ENCODE measurements at regions not wholly inside any gene's neighbourhood (a gene's known extent, or its start where the extent isn't known, plus 50 kb on each side); places are given as distances from the start of the nearest gene placed in this dataset.
A peak's percentile ranks its signal among the peaks of the same experiment; 100 is the strongest.

- no peak for TF ChIP-seq POLR2AphosphoS5 (IDR thresholded peaks at IDR 0.05)
- TF ChIP-seq CTCF (IDR thresholded peaks at IDR 0.05): peak in 2 of 4 experiments; percentile 36 to 49
- TF ChIP-seq POLR2A (IDR thresholded peaks at IDR 0.05): no peak
- no peaks in the 10 kb centered on the region for H3K27me3 ChIP-seq (replicated peaks; ENCODE audit: insufficient read depth)
- H3K27ac ChIP-seq: no peak overlapping the region
- no peak overlapping the region for H3K4me3 ChIP-seq
- no peaks in the 10 kb centered on the region for H3K9me3 ChIP-seq
- DNase-seq (ENCODE audit: low spot score): peak; percentile 28
- H3K4me1 ChIP-seq (replicated peaks): no peaks in the 10 kb centered on the region
- 76% methylated on average over 18 of the region's 21 CpGs for WGBS
- intact Hi-C loops (cut with DNase I): no loop called here
- no peaks in the 10 kb centered on the region for H3K36me3 ChIP-seq
These were observed 450.8 kb downstream of the SOX6 start for GRCh38 chr11:15905366-15906104.

- intact Hi-C loops (cut with DNase I): no loop called here
- Histone ChIP-seq H3K27me3 (replicated peaks; ENCODE audit: insufficient read depth) (no peaks in the 10 kb centered on the region), H3K4me3 (no peak overlapping the region), H3K27ac (no peak overlapping the region), H3K9me3 (no peaks in the 10 kb centered on the region), H3K4me1 (replicated peaks) (no peaks in the 10 kb centered on the region), H3K36me3 (no peaks in the 10 kb centered on the region)
- DNase-seq (ENCODE audit: low spot score): no peak
- no peak for TF ChIP-seq CTCF (IDR thresholded peaks at IDR 0.05)
- no peak for TF ChIP-seq POLR2AphosphoS5 (IDR thresholded peaks at IDR 0.05)
- TF ChIP-seq POLR2A (IDR thresholded peaks at IDR 0.05): no peak
- WGBS: 91% methylated on average over 15 of the region's 15 CpGs
These were observed 449.8 kb downstream of the SOX6 start for GRCh38 chr11:15906481-15907035.

GRCh38 chr11:15907806-15908205 is 448.5 kb downstream of the SOX6 start:
- TF ChIP-seq POLR2AphosphoS5 (IDR thresholded peaks at IDR 0.05) (no peak), CTCF (IDR thresholded peaks at IDR 0.05) (no peak), POLR2A (IDR thresholded peaks at IDR 0.05) (no peak)
- H3K4me1 ChIP-seq (replicated peaks): no peaks in the 10 kb centered on the region
- DNase-seq (ENCODE audit: low spot score): no peak
- H3K36me3 ChIP-seq: no peaks in the 10 kb centered on the region
- WGBS: 97% methylated on average over 3 of the region's 3 CpGs
- intact Hi-C loops (cut with DNase I): no loop called here
- no peaks in the 10 kb centered on the region for H3K27me3 ChIP-seq (replicated peaks; ENCODE audit: insufficient read depth)
- no peak overlapping the region for H3K4me3 ChIP-seq
- no peak overlapping the region for H3K27ac ChIP-seq
- H3K9me3 ChIP-seq: no peaks in the 10 kb centered on the region

- TF ChIP-seq POLR2A (IDR thresholded peaks at IDR 0.05): no peak
- intact Hi-C loops (cut with DNase I): no loop called here
- WGBS: 86% methylated on average over 11 of the region's 11 CpGs
- Histone ChIP-seq H3K36me3 (no peaks in the 10 kb centered on the region), H3K9me3 (no peaks in the 10 kb centered on the region), H3K27ac (no peak overlapping the region), H3K27me3 (replicated peaks; ENCODE audit: insufficient read depth) (no peaks in the 10 kb centered on the region), H3K4me3 (no peak overlapping the region), H3K4me1 (replicated peaks) (no peaks in the 10 kb centered on the region)
- no peak for DNase-seq (ENCODE audit: low spot score)
These were observed 446.3 kb downstream of the SOX6 start for GRCh38 chr11:15909937-15910598.

GRCh38 chr11:15910761-15911160 is 445.6 kb downstream of the SOX6 start:
- Histone ChIP-seq H3K4me1 (replicated peaks) (no peaks in the 10 kb centered on the region), H3K27me3 (replicated peaks; ENCODE audit: insufficient read depth) (no peaks in the 10 kb centered on the region), H3K4me3 (no peak overlapping the region), H3K36me3 (no peaks in the 10 kb centered on the region), H3K9me3 (no peaks in the 10 kb centered on the region), H3K27ac (no peak overlapping the region)
- intact Hi-C loops (cut with DNase I): no loop called here
- WGBS: 97% methylated on average over 7 of the region's 7 CpGs
- TF ChIP-seq POLR2AphosphoS5 (IDR thresholded peaks at IDR 0.05) (no peak), CTCF (IDR thresholded peaks at IDR 0.05) (no peak), POLR2A (IDR thresholded peaks at IDR 0.05) (no peak)
- no peak for DNase-seq (ENCODE audit: low spot score)
